ENCODE measurements at regions not wholly inside any gene's neighbourhood (a gene's known extent, or its start where the extent isn't known, plus 50 kb on each side); places are given as distances from the start of the nearest gene placed in this dataset.

GRCh38 chr6:8940356-8940755 is 505.0 kb upstream of the SLC35B3 start:
- Histone ChIP-seq H3K4me3 (ENCODE audit: low read depth, low read length, poor library complexity, severe bottlenecking) (no peak overlapping the region), H3K9me3 (ENCODE audit: low read depth, low read length, poor library complexity, severe bottlenecking) (no peaks in the 10 kb centered on the region), H3K27ac (ENCODE audit: low read depth, low read length, poor library complexity, severe bottlenecking) (no peak overlapping the region), H3K27me3 (replicated peaks; ENCODE audit: insufficient read depth, low read depth, low read length, poor library complexity) (no peaks in the 10 kb centered on the region), H3K36me3 (ENCODE audit: insufficient read depth, low read length, poor library complexity, severe bottlenecking) (no peaks in the 10 kb centered on the region), H3K4me1 (ENCODE audit: insufficient read depth, low read length, poor library complexity, severe bottlenecking) (no peaks in the 10 kb centered on the region)
- BruUV-seq (replicated peaks) = no TSS peak
- ChIA-PET CTCF (no interaction called here), POLR2A (ENCODE audit: low non-redundant PET) (no interaction called here)
- TF ChIP-seq, protein P1, sequence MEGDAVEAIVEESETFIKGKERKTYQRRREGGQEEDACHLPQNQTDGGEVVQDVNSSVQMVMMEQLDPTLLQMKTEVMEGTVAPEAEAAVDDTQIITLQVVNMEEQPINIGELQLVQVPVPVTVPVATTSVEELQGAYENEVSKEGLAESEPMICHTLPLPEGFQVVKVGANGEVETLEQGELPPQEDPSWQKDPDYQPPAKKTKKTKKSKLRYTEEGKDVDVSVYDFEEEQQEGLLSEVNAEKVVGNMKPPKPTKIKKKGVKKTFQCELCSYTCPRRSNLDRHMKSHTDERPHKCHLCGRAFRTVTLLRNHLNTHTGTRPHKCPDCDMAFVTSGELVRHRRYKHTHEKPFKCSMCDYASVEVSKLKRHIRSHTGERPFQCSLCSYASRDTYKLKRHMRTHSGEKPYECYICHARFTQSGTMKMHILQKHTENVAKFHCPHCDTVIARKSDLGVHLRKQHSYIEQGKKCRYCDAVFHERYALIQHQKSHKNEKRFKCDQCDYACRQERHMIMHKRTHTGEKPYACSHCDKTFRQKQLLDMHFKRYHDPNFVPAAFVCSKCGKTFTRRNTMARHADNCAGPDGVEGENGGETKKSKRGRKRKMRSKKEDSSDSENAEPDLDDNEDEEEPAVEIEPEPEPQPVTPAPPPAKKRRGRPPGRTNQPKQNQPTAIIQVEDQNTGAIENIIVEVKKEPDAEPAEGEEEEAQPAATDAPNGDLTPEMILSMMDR (conservative IDR thresholded peaks at IDR 0.05; ENCODE audit: low read depth, low read length) = no peak
- TF ChIP-seq EZH2 (IDR thresholded peaks at IDR 0.05; ENCODE audit: borderline replicate concordance, low read depth, low read length, poor library complexity, severe bottlenecking) = no peak
- intact Hi-C loops (cut with micrococcal nuclease; ENCODE audit: unreplicated experiment) = no loop called here
- DNase-seq (ENCODE audit: low spot score) = no peak

DNA sequence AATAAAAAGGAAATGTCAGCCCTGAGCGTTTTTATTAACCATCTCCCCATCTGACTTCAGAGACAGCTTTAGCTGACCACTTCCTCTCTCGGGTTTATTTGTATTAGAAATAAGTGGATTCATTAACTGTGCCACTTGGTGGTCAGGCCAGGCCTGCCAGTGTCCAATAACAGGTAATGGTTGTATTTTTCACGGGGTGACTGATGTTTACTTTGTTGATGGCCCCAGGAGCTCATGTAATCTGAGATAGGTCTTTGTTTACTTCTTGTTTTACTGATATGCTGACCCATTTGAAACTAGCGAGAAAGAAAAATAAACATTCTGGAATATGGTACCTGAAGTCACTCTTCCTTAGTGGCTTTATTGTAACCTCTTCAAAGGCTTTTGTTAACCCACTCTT is 504.3 kb upstream of the SLC35B3 start:
- Histone ChIP-seq H3K27ac (ENCODE audit: low read depth, low read length, poor library complexity, severe bottlenecking) (no peak overlapping the region), H3K27me3 (replicated peaks; ENCODE audit: insufficient read depth, low read depth, low read length, poor library complexity) (no peaks in the 10 kb centered on the region), H3K4me1 (ENCODE audit: insufficient read depth, low read length, poor library complexity, severe bottlenecking) (no peaks in the 10 kb centered on the region), H3K4me3 (ENCODE audit: low read depth, low read length, poor library complexity, severe bottlenecking) (no peak overlapping the region), H3K9me3 (ENCODE audit: low read depth, low read length, poor library complexity, severe bottlenecking) (no peaks in the 10 kb centered on the region), H3K36me3 (ENCODE audit: insufficient read depth, low read length, poor library complexity, severe bottlenecking) (no peaks in the 10 kb centered on the region)
- no peak for TF ChIP-seq EZH2 (IDR thresholded peaks at IDR 0.05; ENCODE audit: borderline replicate concordance, low read depth, low read length, poor library complexity, severe bottlenecking)
- TF ChIP-seq, protein P1 (conservative IDR thresholded peaks at IDR 0.05; ENCODE audit: low read depth, low read length) = no peak
- BruUV-seq (replicated peaks) = no TSS peak
- intact Hi-C loops (cut with micrococcal nuclease; ENCODE audit: unreplicated experiment) = no loop called here
- no peak for DNase-seq (ENCODE audit: low spot score)
- ChIA-PET CTCF (no interaction called here), POLR2A (ENCODE audit: low non-redundant PET) (no interaction called here)

DNA sequence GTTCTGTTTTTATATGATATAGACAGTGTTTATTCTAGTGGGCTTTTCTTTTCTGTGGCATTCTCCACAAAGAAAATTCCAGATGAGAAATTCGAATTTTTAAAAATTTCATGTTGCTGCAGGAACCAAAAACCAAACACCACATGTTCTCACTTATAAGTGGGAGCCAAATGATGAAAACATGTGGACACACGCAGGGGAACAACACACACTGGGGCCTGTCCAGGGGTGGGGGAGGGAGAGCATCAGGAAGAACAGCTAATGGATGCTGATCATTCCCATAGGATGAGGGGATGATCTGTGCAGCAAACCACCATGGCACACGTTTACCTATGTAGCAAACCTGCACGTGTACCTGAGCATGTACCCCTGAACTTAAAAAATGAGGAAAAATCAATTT is 499.0 kb upstream of the SLC35B3 start:
- no peaks in the 10 kb centered on the region for H3K9me3 ChIP-seq (ENCODE audit: low read depth, low read length, poor library complexity, severe bottlenecking)
- no peaks in the 10 kb centered on the region for H3K4me1 ChIP-seq (ENCODE audit: insufficient read depth, low read length, poor library complexity, severe bottlenecking)
- no peak overlapping the region for H3K4me3 ChIP-seq (ENCODE audit: low read depth, low read length, poor library complexity, severe bottlenecking)
- POLR2A ChIA-PET (ENCODE audit: low non-redundant PET) = no interaction called here
- no peak for DNase-seq (ENCODE audit: low spot score)
- CTCF ChIA-PET = no interaction called here
- intact Hi-C loops (cut with micrococcal nuclease; ENCODE audit: unreplicated experiment) = no loop called here
- H3K27ac ChIP-seq (ENCODE audit: low read depth, low read length, poor library complexity, severe bottlenecking) = no peak overlapping the region
- BruUV-seq (replicated peaks) = no TSS peak
- no peaks in the 10 kb centered on the region for H3K36me3 ChIP-seq (ENCODE audit: insufficient read depth, low read length, poor library complexity, severe bottlenecking)
- no peak for TF ChIP-seq EZH2 (IDR thresholded peaks at IDR 0.05; ENCODE audit: borderline replicate concordance, low read depth, low read length, poor library complexity, severe bottlenecking)
- TF ChIP-seq, protein P1 (conservative IDR thresholded peaks at IDR 0.05; ENCODE audit: low read depth, low read length) = no peak
- H3K27me3 ChIP-seq (replicated peaks; ENCODE audit: insufficient read depth, low read depth, low read length, poor library complexity) = no peaks in the 10 kb centered on the region

Data from A673 (cell line).